OCI-LY7 (cell line): ENCODE measurements at regions not wholly inside any gene's neighbourhood (a gene's known extent, or its start where the extent isn't known, plus 50 kb on each side); places are given as distances from the start of the nearest gene placed in this dataset.

Experiments
- BruUV-seq: library from RNA; stranded (reverse); fragments of 400-500 nt; replicated peaks from 2 replicates; lab custom pipeline; 2021; lab: Mats Ljungman, UMichigan
- CTCF ChIA-PET: fragments of 300-600 bp; sonication (Branson Sonifier 250); formaldehyde crosslinking; loops from one replicate; lab custom pipeline; 2022; ENCODE audit warnings: antibody characterized with exemption; ENCODE audit not compliant: unreplicated experiment; lab: Charles Lee
- POLR2A ChIA-PET: fragments of 300-600 bp; sonication (Branson Sonifier 250); formaldehyde crosslinking; loops from one replicate; lab custom pipeline; 2022; ENCODE audit warnings: antibody characterized with exemption; lab: Charles Lee
- DNase-seq: peaks from one replicate; pipeline ENCODE4 v3.0.0-alpha.2; 2015; ENCODE audit warnings: low spot score
- H2AFZ ChIP-seq: fragments of 200-600 bp; sonication (generic), shearing (Covaris generic); 2 replicates; pipeline ENCODE4 v1.6.1; 2014; ENCODE audit warnings: mild to moderate bottlenecking, antibody characterized with exemption, low read length, moderate library complexity
- H3K27ac ChIP-seq: fragments of 200-600 bp; sonication (generic); 2 replicates; pipeline ENCODE4 v1.5.1; 2014; ENCODE audit warnings: mixed run types, low read depth, mild to moderate bottlenecking, moderate library complexity, low read length, inconsistent platforms; ENCODE audit not compliant: poor library complexity, severe bottlenecking
- H3K36me3 ChIP-seq: fragments of 200-600 bp; sonication (generic); 2 replicates; pipeline ENCODE4 v1.6.1; 2014; ENCODE audit warnings: mild to moderate bottlenecking, antibody characterized with exemption, low read length, moderate library complexity, mixed read lengths; ENCODE audit not compliant: insufficient read depth
- H3K4me1 ChIP-seq: fragments of 200-600 bp; sonication (generic); 2 replicates; pipeline ENCODE4 v1.5.1; 2014; ENCODE audit warnings: mild to moderate bottlenecking, low read length; ENCODE audit not compliant: insufficient read depth, poor library complexity, severe bottlenecking
- H3K4me2 ChIP-seq: fragments of 200-600 bp; sonication (generic); 2 replicates; pipeline ENCODE4 v1.6.1; 2014; ENCODE audit warnings: mild to moderate bottlenecking, low read length
- H3K4me3 ChIP-seq: fragments of 200-600 bp; sonication (generic); 2 replicates; pipeline ENCODE4 v1.5.1; 2014; ENCODE audit warnings: mild to moderate bottlenecking, low read depth, low read length; ENCODE audit not compliant: poor library complexity, severe bottlenecking
- H3K79me2 ChIP-seq: fragments of 200-600 bp; sonication (generic); 2 replicates; pipeline ENCODE4 v1.6.1; 2016; ENCODE audit warnings: low read depth, mild to moderate bottlenecking, low read length, moderate library complexity, mixed read lengths; ENCODE audit not compliant: insufficient read depth
- H3K9me2 ChIP-seq: fragments of 200-600 bp; sonication (generic); 2 replicates; pipeline ENCODE4 v1.6.1; 2016; ENCODE audit warnings: mild to moderate bottlenecking, low read length, mixed read lengths; ENCODE audit not compliant: insufficient read depth
- H3K9me3 ChIP-seq: fragments of 200-600 bp; sonication (generic); 2 replicates; pipeline ENCODE4 v1.6.1; 2014; ENCODE audit warnings: mild to moderate bottlenecking, mixed run types, low read length, mixed read lengths
- H4K20me1 ChIP-seq: fragments of 200-600 bp; sonication (generic); 2 replicates; pipeline ENCODE4 v1.6.1; 2014; ENCODE audit warnings: mild to moderate bottlenecking, antibody characterized with exemption, low read length, moderate library complexity, mixed read lengths; ENCODE audit not compliant: insufficient read depth
- EZH2phosphoT487 ChIP-seq: fragments of 200-600 bp; sonication (generic); IDR thresholded peaks from 2 replicates; pipeline ENCODE4 v1.6.1; 2018; ENCODE audit warnings: low read depth, borderline replicate concordance, mild to moderate bottlenecking, mixed run types, antibody characterized with exemption, low read length, moderate library complexity, mixed read lengths
- intact Hi-C: fragments of 100-400 bp; cut with micrococcal nuclease; formaldehyde crosslinking; loops from one replicate; pipeline ENCODE4 v1.10.0; 2022; ENCODE audit not compliant: unreplicated experiment
- TF ChIP-seq, protein P1 (sequence below): fragments of 200-600 bp; sonication (generic); conservative IDR thresholded peaks from 2 replicates; pipeline ENCODE4 v1.5.1; 2014; ENCODE audit warnings: mild to moderate bottlenecking, antibody characterized with exemption, low read length, moderate library complexity, mixed read lengths

DNA sequence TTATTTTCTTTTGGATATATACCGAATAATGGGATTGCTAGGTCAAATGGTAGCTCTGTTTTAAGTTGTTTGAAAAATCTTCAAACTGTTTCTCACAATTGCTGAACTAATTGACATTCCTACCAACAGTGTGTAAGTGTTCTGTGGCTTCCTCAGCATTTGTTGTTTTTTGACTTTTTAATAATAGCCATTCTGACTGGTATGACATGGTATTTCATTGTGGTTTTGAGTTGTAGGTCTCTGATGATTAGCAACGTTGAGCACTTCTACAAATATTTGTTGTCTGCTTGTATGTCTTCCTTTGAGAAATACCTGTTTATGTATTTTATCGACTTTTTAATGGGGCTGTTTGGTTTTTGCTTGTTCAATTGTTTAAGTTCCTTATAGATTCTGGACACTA lies 680.1 kb upstream of the GRIA3 start:
- no peak for TF ChIP-seq EZH2phosphoT487
- TF ChIP-seq, protein P1, sequence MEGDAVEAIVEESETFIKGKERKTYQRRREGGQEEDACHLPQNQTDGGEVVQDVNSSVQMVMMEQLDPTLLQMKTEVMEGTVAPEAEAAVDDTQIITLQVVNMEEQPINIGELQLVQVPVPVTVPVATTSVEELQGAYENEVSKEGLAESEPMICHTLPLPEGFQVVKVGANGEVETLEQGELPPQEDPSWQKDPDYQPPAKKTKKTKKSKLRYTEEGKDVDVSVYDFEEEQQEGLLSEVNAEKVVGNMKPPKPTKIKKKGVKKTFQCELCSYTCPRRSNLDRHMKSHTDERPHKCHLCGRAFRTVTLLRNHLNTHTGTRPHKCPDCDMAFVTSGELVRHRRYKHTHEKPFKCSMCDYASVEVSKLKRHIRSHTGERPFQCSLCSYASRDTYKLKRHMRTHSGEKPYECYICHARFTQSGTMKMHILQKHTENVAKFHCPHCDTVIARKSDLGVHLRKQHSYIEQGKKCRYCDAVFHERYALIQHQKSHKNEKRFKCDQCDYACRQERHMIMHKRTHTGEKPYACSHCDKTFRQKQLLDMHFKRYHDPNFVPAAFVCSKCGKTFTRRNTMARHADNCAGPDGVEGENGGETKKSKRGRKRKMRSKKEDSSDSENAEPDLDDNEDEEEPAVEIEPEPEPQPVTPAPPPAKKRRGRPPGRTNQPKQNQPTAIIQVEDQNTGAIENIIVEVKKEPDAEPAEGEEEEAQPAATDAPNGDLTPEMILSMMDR: no peak
- no peak for DNase-seq
- Histone ChIP-seq H3K4me1 (no peaks in the 10 kb centered on the region), H3K27ac (no peak overlapping the region), H3K9me3 (no peaks in the 10 kb centered on the region), H3K79me2 (no peaks in the 10 kb centered on the region), H3K4me3 (no peak overlapping the region), H3K9me2 (no peaks in the 10 kb centered on the region), H2AFZ (no peak overlapping the region), H4K20me1 (no peaks in the 10 kb centered on the region), H3K36me3 (no peaks in the 10 kb centered on the region), H3K4me2 (no peak overlapping the region)
- intact Hi-C loops: no loop called here
- ChIA-PET CTCF (no interaction called here), POLR2A (no interaction called here)
- no TSS peak for BruUV-seq

DNA sequence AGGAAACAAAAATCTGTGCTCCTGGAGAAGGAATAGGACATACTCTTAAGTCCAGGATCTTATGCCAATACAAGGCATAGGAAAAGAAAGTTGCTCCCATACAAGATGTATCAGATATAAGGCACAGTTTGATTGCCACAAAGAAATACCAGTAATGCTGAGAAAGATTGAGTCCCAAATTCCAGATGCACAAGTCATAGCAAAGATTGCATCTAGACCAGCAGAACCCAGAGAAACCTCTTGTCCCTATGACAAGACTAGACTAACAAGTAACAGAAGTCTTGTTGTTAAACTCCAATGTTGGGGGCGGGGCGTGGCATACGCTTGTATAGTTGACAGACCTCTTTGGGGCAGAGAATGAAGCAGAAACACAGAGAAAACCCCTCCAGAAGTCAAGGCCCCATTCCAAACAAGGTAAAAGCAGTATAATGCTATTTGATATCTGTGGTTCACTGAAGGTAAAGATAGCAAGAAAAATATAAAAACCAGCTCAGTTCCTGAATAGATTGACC lies 671.5 kb upstream of the GRIA3 start:
- no peak overlapping the region for H3K4me2 ChIP-seq
- POLR2A ChIA-PET: no interaction called here
- H3K9me3 ChIP-seq: no peaks in the 10 kb centered on the region
- no peak for DNase-seq
- H3K4me3 ChIP-seq: no peak overlapping the region
- no peak overlapping the region for H3K27ac ChIP-seq
- BruUV-seq: no TSS peak
- no peaks in the 10 kb centered on the region for H3K9me2 ChIP-seq
- no peaks in the 10 kb centered on the region for H3K4me1 ChIP-seq
- no peak for TF ChIP-seq EZH2phosphoT487
- TF ChIP-seq, protein P1: no peak
- CTCF ChIA-PET: no interaction called here
- H3K79me2 ChIP-seq: no peaks in the 10 kb centered on the region
- no peaks in the 10 kb centered on the region for H3K36me3 ChIP-seq
- intact Hi-C loops: no loop called here
- H4K20me1 ChIP-seq: no peaks in the 10 kb centered on the region
- no peak overlapping the region for H2AFZ ChIP-seq

DNA sequence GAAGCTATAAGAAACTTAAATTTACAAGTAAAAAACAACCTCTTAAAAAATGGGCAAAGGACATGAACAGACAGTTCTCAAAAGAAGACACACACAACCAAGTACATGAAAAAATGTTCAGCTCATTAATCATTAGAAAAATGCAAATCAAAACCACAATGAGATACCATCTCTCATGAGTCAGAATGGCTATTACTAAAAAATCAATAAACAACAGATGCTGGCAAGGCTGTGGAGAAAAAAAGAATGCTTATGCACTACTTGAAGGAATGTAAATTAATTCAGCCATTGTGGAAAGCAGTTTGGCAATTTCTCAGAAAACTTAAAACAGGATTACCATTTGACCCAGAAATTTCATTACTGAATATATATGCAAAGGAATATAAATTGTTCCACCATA lies 666.3 kb upstream of the GRIA3 start:
- POLR2A ChIA-PET: no interaction called here
- intact Hi-C loops: no loop called here
- Histone ChIP-seq H3K79me2 (no peaks in the 10 kb centered on the region), H4K20me1 (no peaks in the 10 kb centered on the region), H3K4me3 (no peak overlapping the region), H3K9me3 (no peaks in the 10 kb centered on the region), H3K36me3 (no peaks in the 10 kb centered on the region), H3K27ac (no peak overlapping the region), H2AFZ (no peak overlapping the region), H3K4me2 (no peak overlapping the region), H3K4me1 (no peaks in the 10 kb centered on the region), H3K9me2 (no peaks in the 10 kb centered on the region)
- CTCF ChIA-PET: no interaction called here
- BruUV-seq: no TSS peak
- no peak for DNase-seq
- TF ChIP-seq, protein P1: no peak
- no peak for TF ChIP-seq EZH2phosphoT487
